ENCODE measurements at regions not wholly inside any gene's neighbourhood (a gene's known extent, or its start where the extent isn't known, plus 50 kb on each side); places are given as distances from the start of the nearest gene placed in this dataset.

DNA sequence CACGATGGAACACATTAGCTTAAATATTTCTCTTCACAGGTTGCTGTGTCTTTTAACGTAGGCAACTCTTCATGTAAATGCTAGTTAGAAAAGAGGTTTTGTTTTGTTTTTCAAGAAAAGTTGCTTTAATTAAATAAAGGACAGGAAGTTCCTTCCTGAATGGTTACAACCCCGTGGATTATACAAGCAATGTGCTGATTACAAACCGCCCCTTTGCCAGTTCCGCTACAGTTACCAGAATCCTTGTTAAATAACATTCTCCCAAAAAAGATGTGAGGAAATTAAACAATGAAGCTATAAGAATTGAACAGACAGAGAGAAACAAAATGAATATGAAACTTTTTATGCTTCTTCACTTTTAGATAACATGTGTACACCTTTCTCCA is 75.1 kb downstream of the LYZL2 start:
- no peak overlapping the region for H3K4me2 ChIP-seq
- no peaks in the 10 kb centered on the region for H4K20me1 ChIP-seq (ENCODE audit: insufficient read depth)
- no peaks in the 10 kb centered on the region for H3K27me3 ChIP-seq (ENCODE audit: insufficient read depth)
- TF ChIP-seq EP300 (IDR thresholded peaks at IDR 0.05; ENCODE audit: borderline replicate concordance in 1 of 2, low read depth in 1 of 2, low read length in 1 of 2): no peak
- TF ChIP-seq MEF2A (IDR thresholded peaks at IDR 0.05; ENCODE audit: borderline replicate concordance, low read depth): no peak
- no peak for TF ChIP-seq USF2 (IDR thresholded peaks at IDR 0.05; ENCODE audit: borderline replicate concordance, low read depth, low read length)
- no peak for TF ChIP-seq REST (IDR thresholded peaks at IDR 0.05; ENCODE audit: low read depth, low read length)
- TF ChIP-seq TEAD4 (IDR thresholded peaks at IDR 0.05; ENCODE audit: borderline replicate concordance, insufficient read depth): no peak
- no peak for TF ChIP-seq EZH2phosphoT487 (IDR thresholded peaks at IDR 0.05; ENCODE audit: borderline replicate concordance, low read depth)
- TF ChIP-seq, protein P1, sequence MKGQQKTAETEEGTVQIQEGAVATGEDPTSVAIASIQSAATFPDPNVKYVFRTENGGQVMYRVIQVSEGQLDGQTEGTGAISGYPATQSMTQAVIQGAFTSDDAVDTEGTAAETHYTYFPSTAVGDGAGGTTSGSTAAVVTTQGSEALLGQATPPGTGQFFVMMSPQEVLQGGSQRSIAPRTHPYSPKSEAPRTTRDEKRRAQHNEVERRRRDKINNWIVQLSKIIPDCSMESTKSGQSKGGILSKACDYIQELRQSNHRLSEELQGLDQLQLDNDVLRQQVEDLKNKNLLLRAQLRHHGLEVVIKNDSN (IDR thresholded peaks at IDR 0.05; ENCODE audit: borderline replicate concordance, low read depth): no peak
- TF ChIP-seq CTCF (IDR thresholded peaks at IDR 0.05): no peak
- no peak for TF ChIP-seq FOXM1 (IDR thresholded peaks at IDR 0.05; ENCODE audit: low read depth)
- no peak for TF ChIP-seq FOSL2 (IDR thresholded peaks at IDR 0.05; ENCODE audit: borderline replicate concordance, low read depth)
- no peak for TF ChIP-seq TCF12 (IDR thresholded peaks at IDR 0.05)
- no peak for TF ChIP-seq RAD21 (IDR thresholded peaks at IDR 0.05; ENCODE audit: low read length)
- no peak for TF ChIP-seq NRF1 (IDR thresholded peaks at IDR 0.05; ENCODE audit: low read depth, low read length)
- DNase-seq: no peak
- no peak overlapping the region for H3K4me3 ChIP-seq (ENCODE audit: low read depth in 2 of 2, low read length in 1 of 2)
- no peaks in the 10 kb centered on the region for H3K36me3 ChIP-seq (replicated peaks in 1 of 2; ENCODE audit: control insufficient read depth in 1 of 2, insufficient read depth in 2 of 2, low read length in 1 of 2)
- H3K9me3 ChIP-seq: no peaks in the 10 kb centered on the region
- no peaks in the 10 kb centered on the region for H3K79me2 ChIP-seq (ENCODE audit: insufficient read depth)
- WGBS (ENCODE audit: low lambda C conversion rate): 80% methylated on average over 5 of the region's 5 CpGs
- H3K4me1 ChIP-seq (ENCODE audit: control insufficient read depth in 1 of 2, insufficient read depth in 2 of 2, low read depth in 1 of 2, low read length in 1 of 2): no peaks in the 10 kb centered on the region
- H3K27ac ChIP-seq (ENCODE audit: low read depth in 2 of 2, low read length in 1 of 2): no peak overlapping the region
- H3K9me2 ChIP-seq: no peaks in the 10 kb centered on the region
- no peak overlapping the region for H3K9ac ChIP-seq
- ChIA-PET POLR2A (no interaction called here), CTCF (interaction anchor here (0.9 to 1.8 kb wide), 3 partner anchors 27 to 85 kb away, joined by 3 to 8 read pairs (median 5); no protein-coding TSS in a partner anchor)
- H3F3A ChIP-seq (replicated peaks; ENCODE audit: insufficient read depth): no peaks in the 10 kb centered on the region
- H2AFZ ChIP-seq (ENCODE audit: low read depth): no peak overlapping the region

Data from SK-N-SH (cell line).